ENCODE measurements at regions not wholly inside any gene's neighbourhood (a gene's known extent, or its start where the extent isn't known, plus 50 kb on each side); places are given as distances from the start of the nearest gene placed in this dataset.
"Not testable (repeated sequence)": the region's sequence is repeated elsewhere in the genome, so short reads cannot be mapped to it uniquely, and the experiment has no call there.

DNA sequence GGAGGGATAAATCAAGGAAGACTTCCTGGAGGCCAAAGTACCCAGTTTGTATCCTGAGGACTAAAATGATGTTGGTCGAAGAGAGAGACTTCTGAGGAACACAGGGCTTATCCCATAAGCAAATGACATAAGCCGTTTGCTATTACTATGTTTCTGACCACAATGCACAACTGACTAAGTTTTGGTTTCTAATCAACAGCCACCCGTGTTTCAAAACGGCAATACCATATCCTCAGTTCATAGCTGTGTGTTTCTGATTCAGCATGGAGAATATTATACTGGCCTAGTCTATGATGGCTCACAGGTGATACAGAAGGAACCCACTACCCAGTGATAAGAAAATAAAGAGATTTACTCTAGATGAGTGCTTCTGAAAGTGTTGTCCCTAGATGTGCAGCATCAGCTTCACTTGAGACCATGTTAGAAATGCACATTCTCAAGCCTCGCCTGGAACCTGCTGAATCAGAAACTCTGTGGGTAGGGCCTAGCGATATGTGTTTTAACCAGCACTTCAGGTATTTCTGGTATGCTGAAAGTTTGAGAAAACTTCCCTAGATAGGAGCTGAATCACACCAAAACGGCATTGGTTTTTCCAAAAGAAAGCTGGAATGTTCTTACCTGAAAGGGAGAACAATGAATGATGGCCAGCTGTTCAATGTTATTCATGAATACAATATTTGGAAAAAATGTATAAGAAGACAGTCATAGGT is 639.7 kb upstream of the NR2F2 start:
- no peak for DNase-seq

DNA sequence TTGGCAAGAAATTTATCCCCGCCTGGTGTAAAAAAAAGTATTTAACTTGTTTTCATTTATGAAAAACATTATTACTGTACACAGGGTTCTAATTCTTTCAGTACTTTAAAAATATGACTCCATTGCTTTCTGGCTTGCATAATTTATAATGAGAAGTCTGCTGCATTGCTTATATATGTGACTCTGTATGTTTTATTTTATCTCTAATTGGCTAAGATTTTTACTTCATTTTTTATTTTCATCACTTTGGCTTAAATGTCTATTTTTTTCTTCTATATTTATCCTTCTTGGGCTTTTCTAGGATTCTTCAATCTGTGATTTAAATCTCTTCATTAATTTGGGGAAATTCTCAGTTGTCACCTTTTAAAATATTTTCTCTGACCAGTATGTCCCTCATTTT is 636.6 kb upstream of the NR2F2 start:
- no peak for DNase-seq

DNA sequence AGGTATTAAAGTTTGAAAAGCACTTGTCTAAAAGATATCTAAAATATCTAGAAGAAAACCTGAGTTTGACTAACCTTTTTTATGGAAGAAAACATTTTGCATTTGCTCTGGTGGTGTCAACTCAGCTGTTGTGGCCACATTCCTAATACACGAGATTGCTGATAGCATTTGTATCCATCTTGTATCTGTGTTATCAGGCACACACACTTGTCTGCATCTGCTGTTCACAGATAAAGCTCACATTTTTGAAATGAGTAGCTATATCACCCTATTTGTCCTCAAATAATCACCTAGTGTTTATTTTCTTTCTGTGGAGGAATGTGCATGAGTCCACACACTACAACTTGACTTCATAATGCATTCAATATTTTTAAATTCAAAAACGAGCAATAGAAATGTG is 632.3 kb upstream of the NR2F2 start:
- DNase-seq: no peak

DNA sequence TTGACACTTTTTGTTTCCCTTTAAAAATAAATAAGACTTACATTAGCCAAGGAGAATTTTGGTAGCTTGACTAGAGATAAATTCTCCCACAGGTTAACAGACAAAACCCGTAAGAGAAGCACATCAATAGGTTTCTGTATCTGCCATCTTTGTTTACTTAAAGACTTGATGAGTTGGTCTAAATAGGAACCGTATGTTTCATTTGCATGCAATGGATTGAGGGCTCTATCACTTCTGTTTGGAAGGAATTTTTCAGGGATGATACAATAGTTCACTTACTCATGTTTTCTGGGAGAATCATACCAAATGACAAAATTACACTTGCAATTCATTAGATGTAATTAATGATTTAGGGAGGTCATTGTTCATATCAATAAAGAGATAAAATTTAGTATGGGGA is 631.5 kb upstream of the NR2F2 start:
- no peak for DNase-seq

DNA sequence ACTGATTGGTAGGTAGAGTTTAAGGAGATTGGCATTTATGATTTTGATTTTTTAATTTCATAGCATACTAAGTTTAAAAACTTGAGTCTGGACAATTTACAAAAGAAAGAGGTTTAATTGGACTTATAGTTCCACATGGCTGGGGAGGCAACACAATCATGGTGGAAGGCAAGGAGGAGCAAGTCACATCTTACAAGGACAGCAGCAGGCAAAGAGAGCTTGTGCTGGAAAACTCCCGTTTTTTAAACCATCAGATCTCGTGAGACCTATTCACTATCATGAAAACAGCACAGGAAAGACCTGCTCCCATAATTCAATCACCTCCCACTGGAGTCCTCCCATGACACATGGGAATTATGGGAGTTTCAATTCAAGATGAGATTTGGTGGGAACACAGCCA is 630.9 kb upstream of the NR2F2 start:
- no peak for DNase-seq

DNA sequence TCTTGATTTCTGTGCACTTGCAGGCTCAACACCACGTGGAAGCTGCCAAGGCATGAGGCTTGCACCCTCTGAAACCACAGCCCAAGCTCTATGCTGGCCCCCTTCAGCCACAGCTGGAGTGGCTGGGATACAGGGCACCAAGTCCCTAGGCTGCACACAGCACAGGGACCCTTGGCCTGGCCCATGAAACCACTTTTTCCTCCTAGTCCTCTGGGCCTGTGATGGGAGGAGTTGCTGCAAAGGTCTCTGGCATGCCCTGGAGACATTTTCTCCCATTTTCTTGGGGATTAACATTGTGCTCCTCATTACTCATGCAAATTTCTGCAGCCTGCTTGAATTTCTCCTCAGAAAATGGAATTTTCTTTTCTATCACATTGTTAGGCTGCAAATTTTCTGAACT is 629.8 kb upstream of the NR2F2 start:
- not testable (repeated sequence) for DNase-seq

DNA sequence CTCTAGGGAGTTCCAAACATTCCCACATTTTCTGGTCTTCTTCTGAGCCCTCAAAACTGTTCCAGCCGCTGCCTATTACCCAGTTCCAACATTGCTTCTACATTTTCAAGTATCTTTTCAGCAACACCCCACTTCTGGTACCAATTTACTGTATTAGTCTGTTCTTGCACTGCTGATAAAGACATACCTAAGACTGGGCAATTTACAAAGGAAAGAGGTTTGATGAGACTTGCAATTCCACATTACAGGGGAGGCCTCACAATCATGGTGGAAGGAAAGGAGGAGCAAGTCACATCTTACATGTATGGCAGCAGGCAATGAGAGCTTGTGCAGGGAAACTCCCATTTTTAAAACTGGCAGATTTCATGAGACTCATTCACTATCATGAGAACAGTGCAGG is 629.1 kb upstream of the NR2F2 start:
- DNase-seq: no peak

DNA sequence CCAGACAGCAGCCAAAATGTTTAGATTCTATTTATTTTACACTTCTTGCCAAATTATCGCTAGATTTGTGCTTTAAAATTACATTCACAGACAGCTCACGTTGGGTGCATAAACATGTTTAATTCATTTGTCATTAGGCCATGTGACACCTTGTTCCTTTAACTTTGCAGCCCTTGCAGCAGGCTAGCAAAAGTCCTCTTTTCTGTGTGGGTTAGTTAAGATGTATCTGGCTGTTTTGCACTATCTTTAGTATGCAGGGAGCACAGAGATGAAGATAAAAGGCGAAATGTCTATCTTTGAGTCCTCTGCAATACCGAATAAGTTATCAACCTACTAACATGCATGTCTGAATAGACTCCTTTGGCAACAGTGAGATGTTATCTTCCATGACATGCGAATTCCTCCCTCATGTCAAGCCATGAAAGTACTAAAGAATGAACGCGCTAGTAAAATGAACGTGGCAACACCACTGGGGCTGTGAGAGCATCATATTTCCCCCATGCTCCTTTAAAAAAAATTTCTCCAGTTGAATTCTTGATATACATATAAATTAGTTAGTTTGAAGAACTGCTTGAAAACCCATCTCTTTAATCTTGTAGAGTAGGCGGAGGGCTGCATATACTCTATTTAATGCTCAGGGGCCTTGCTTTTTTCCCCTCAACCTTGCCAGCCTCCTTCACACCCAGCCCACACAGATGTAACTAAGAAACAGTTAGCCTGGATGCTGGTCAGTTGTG is 620.4 kb upstream of the NR2F2 start:
- DNase-seq: no peak

DNA sequence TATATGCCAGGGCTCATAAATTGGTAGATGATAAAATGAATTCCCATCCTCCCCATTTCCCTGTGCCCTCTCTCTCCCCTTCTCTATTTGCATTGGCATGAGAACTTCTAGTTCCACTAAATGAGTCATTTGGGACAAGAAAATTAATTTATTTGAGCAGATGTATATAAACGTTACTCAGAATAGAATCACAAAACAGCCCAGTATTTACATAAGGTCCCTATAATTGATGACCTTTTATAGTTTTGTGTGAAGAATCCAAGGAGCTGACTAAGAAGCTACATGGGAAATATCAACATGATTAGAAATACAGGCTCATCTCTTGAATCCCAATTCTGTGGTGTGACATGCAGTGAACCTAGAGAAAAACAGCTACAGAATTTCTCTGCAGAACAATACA is 617.7 kb upstream of the NR2F2 start:
- DNase-seq: no peak

DNA sequence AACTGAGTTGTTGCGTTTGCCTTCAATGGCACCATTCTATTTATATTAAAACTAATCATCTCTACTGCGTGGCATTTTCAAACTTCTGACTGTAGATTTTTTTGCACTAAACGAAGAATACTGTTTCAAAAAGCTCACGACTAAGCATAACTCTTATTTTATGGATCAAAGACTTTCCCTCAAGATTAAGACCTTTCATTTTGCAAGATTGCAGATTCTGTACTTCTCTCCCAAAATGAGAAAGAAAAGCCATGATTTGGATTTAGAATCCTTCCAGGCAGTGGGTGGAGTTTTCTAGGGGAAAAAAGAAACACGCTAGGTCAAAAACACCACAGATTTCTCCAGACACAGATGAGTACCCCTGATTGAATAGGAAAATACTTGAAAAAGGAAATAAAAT is 617.2 kb upstream of the NR2F2 start:
- DNase-seq: no peak

DNA sequence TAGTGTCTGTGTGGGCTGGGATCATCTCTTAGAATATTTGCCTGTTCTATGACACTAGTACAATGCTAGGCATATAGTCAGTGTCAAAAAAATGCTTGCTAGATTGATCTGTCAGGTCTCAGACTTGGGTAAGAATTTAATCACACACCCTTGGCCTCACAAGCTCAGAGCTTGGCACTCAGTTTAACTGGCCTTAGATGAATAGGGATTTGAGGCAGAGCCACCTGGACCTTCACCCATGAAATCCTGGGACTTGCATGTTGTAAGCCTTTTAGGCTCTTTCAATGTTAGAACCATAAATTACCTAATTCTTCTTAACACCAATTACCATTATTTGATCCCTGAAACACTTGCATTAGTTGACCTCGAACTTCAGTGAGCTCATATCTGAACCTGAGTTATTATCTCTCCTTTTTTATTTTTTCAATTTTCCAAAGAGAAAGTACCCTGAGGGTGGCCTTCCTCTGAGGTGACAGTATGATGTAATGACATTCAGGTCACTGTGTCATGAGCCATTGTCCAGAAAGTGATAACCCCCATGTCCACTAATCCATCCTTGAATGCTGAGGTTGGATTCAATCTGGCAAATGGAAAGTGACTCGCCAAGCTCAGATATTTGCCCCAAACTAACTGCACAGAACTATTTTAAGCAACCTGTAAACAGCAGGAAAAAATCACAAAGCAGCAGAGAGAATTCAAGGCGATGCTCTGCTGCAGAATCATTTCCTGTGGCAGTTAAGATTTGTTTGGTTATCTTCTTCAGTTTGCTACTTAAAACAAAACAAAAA is 615.2 kb upstream of the NR2F2 start:
- DNase-seq: no peak

DNA sequence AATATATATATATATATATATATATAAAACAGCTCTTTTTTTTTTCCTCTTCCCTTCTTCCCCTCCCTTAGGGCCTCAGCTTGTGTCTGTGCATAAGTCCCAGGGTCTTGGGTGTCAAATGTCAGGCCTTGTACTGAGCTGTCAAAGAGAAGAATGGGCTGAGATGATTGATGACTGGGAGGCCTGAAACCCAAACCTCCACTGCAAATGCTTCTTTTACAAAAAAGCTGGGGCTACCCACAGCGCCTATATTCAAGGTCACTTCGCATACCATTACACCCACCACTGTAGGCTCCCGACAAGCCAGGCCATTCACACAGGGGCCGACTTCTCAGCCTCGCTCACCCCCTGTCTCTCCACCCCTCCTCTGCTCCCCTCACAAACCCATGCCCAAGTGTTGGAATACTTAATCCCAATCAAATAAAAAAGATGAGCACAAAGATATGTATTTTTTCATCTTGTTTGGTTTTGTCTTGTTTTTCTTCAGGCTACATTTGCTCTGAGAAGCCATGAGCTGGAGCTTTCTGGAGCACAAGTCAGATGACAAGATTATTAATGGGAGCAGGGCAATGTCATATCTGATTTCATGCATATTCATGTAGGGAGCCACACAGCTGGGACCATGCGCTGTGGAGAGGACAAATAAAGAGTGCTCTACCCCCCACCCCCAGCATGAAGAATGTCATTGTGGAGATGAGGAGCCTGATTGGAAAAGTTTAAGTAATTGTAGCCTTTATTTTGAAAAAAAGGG is 614.4 kb upstream of the NR2F2 start:
- no peak for DNase-seq

DNA sequence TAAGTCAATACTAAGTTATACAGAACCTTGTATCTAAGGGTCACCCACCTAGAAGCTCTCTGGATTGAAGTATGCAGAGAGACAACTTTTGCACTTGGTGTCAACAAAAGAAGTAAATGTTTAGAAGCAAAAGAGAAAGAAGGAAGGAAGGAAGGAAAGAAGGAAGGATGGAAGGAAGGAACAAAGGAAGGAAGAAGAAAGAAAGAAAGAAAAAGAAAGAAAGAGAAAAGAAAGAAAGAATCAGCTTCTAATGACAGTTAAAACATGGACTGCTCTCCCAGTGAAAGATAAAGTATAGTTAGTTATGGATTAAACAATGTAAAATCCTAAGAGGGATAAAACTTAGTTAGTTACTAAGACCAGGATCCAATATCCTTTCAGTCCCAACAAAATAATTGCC is 613.8 kb upstream of the NR2F2 start:
- no peak for DNase-seq

DNA sequence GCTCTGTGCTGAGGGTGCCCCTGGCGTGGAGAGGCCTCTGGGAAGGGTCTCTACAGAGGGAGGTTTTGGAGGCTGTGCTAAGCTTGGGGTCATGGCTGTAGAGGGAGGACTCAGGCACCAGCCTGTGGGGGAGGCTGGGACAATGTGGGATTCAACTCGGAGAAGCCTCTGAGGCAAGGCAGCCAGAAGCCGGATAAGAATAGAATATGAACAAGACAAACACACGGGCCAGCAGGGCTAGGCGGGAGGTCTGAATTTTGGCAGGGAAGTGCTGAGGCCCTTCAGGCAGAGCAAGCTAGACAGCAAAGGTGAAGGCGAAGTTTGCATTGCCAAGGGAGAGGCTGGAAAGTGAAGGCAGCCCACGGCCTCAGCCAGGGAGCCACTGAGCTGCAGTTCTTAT is 612.1 kb upstream of the NR2F2 start:
- no peak for DNase-seq

DNA sequence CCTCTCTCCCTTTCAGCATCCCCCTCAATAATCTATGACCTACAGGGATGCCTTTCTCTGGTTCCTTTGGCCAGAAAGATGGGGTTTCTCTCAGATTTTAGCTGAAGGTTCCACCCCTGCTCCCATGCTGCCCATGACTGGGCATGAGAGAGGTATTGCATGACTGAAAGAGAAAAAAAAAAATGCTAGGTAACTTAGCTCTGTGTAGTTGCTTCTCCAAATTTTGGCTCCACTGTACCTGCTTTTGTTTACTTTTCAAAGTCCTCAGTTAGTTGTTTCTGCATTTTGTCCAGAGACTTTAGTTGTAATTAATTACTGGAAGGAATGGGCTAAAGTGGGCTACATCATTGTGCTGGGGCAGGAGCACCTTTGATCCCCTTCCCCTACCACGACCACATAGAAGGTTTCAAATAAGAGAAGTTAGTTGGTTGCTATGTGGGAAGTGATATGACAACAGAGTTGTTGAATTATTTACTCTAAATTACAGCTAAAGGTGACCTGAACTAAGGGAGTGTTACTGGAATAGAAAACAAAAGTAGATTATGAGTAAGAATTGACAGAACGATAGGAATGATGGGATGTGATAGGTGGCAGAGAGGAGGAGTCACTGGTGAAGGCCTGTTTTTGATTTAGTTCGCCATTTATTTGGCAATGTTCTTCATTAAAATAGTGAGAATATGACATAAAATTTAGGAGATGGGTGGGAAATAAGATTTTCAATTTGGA is 605.4 kb upstream of the NR2F2 start:
- no peak for DNase-seq

DNA sequence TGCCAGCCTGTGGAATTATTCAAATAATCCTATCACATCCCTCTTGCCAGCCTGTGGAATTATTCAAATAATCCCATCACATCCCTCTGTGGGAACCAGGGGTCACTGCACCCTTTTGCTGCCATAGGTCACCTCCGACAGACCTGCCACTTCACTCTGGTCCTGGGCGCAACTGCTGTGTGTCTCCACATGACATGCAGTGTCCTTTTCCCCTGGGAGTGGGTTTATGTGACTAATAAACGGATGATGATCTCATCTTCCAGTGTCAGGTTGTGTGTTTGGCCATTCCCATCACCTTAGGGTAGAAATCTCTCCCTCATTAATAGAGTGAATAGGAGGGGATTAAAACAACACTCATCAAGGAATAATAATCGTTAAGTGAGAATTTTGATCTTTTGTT is 603.6 kb upstream of the NR2F2 start:
- DNase-seq: no peak

DNA sequence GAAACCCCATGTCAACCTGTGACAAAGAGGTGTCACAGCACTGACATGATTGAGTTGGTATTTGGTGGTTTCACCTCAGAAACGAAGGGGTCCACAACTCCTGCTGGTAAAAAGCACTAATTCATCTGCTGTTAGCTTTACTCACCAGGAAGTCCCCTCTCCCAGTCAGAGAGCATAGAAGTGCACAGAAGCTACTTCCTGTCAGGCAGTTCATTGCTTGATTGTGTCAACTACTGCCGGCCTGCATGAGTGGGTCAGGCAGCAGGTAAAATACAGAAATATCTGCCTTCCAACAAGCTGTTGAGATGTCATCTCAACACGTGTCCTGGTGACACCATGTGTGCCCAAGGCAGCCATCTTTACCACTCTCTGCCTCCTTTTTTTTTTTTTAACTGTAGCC is 596.6 kb upstream of the NR2F2 start:
- no peak for DNase-seq

DNA sequence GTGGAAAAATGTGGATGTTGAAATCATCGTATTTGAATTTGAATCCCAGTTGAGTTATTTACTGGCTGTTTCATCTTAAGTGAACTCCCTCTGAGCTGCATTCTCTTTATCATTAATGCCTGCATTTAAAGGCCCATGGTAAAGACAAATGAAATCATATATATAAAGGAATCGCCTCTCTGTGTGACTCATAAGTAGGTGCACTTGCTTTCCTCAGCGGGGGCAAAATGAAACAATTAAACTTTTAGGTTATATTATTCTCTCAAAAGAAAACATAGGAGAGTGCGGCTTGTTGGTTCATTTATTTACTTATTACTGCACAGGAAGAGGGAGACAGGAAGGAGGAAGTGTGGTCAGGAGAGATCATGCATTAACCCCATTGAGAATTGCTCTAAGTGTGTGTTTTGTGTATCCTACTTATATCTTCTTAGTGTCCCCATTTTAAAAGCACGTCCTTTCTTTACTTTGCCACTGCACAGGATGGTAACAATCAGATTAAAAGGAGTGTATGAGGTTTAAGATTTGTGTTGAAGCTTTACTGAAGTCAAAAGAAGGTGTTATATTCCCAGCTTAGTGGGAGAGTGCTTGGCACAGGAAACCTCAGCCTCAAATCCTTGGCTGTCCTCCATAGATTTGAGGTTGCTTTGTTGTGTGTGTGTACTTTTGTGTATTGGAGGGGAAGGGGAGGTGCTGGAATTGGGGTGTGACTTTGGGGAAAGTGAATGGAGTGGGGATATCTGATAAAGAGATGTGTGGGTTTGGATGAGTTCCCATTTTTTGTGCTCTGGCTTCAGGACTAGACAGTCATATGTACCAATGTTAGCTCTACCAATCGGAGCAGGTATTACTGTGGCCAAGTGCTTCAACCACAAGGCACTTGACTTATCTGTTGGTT is 595.8 kb upstream of the NR2F2 start:
- peak; percentile 52 for DNase-seq

DNA sequence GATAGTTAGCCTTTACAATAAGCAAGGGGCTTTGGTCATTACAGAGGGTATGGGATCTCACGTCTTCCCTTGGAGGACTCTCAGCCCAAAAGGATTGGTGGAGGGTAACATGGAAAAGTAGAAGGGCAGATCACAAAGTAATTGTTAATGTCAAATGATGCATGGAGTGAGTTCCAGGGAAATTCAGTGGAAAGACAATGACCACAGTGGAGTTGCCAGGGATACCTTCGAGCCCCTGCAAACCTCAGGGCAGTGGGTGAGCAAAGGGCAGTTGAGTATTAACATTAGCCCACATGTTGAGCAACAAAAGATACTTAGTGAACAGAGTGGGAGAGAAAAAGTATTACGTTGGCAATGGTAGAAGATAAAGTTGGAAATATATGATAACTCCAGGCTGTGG is 593.4 kb upstream of the NR2F2 start:
- DNase-seq: no peak

DNA sequence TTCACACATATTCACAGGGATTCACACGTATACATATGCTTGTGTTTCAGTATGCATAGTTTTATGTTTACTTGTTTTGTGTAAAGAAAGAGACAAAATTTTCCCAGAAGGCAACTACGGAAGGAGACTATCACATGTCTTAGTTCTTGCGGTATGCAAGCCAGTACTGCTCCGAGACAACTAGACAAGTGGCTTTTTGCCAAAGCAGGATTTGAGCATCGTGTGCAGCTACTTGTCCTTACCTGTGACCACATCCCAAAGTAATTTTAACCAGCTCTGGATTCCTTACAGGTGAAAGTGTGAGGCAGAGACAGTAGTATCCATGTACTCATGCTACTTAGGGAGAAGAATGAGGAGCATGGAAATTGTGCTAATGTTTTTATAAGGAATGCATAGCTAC is 591.4 kb upstream of the NR2F2 start:
- no peak for DNase-seq

DNA sequence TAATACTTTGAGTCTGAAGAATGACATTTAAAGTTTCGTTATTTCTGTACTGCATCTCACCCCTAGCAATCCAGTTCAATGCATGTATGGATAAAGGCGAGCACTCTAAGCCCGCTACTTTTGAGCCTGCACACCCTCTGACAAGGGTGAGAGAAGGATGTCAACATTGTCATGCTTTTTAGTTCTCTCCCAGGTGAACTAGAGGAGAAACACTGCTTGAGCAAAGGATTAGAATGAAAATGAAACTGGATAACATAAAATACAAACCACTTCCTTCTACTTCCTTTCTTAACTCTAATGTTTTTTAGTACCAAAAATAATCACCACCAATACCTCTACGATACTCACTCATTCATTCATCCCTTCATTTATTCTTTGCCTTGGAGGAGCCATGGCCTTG is 588.7 kb upstream of the NR2F2 start:
- DNase-seq: no peak

DNA sequence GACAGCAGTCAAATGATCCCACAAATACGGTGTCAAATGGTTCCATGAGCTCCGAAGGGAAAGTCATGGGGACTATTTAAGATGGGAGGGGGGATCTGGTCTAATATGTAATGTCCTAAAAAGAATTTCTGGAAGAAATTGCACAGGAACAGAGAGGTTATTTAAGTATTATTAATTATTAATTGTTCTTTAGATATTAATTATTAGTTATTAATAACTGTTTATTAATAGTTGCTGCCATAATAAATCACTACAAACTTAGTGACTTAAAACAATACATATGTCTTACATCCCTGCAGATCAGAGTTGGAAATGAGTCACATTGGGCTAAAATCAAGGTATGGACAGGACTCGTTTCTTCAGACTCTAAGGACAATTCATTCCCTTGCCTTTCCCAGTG is 588.2 kb upstream of the NR2F2 start:
- DNase-seq: no peak

Measured in GF-D8 (cell line).